Esophagus (tissue), 2 donors: ENCODE measurements at regions not wholly inside any gene's neighbourhood (a gene's known extent, or its start where the extent isn't known, plus 50 kb on each side); places are given as distances from the start of the nearest gene placed in this dataset.

Source experiments
- H3K27ac ChIP-seq, 2 donors: one replicate each; pipeline ENCODE4 v1.5.1; 2013; ENCODE audit warnings: low read depth in 2 of 2, mild to moderate bottlenecking in 2 of 2, inconsistent platforms in 1 of 2, low read length in 1 of 2, moderate library complexity in 1 of 2
- H3K27me3 ChIP-seq, 2 donors: one replicate each; pipeline ENCODE4 v1.6.1; 2013; ENCODE audit warnings: low read length in 2 of 2, control low read depth in 1 of 2, mild to moderate bottlenecking in 1 of 2; ENCODE audit not compliant: insufficient read depth in 2 of 2, control insufficient read depth in 1 of 2
- H3K36me3 ChIP-seq, 2 donors: one replicate each; pipeline ENCODE4 v1.6.1; 2013; ENCODE audit warnings: low read length in 1 of 2; ENCODE audit not compliant: control insufficient read depth in 2 of 2, insufficient read depth in 2 of 2
- H3K4me1 ChIP-seq, 2 donors: one replicate each; pipeline ENCODE4 v1.6.1; 2013; ENCODE audit warnings: low read length in 1 of 2; ENCODE audit not compliant: control insufficient read depth in 2 of 2, insufficient read depth in 2 of 2
- H3K4me3 ChIP-seq, 2 donors: one replicate each; pipeline ENCODE4 v1.5.1; 2013; ENCODE audit warnings: low read length in 2 of 2, mild to moderate bottlenecking in 2 of 2, low read depth in 1 of 2, moderate library complexity in 1 of 2
- H3K9me3 ChIP-seq, 2 donors: one replicate each; pipeline ENCODE4 v1.6.1; 2013; ENCODE audit warnings: mild to moderate bottlenecking in 2 of 2, low read depth in 1 of 2, low read length in 1 of 2, moderate library complexity in 1 of 2; ENCODE audit not compliant: control insufficient read depth in 2 of 2, insufficient read depth in 1 of 2
- WGBS, 2 donors: extraction: QIAGEN DNeasy Blood & Tissue Kit; methylation state at CpG; one replicate each; pipeline ENCODE4 v1.1.7; 2013; 5-methylcytosine and 5-hydroxymethylcytosine counted together
- donor health status: healthy with polysubstance abuse.
- donor health status: Bipolar disorder and iron deficiency.

DNA sequence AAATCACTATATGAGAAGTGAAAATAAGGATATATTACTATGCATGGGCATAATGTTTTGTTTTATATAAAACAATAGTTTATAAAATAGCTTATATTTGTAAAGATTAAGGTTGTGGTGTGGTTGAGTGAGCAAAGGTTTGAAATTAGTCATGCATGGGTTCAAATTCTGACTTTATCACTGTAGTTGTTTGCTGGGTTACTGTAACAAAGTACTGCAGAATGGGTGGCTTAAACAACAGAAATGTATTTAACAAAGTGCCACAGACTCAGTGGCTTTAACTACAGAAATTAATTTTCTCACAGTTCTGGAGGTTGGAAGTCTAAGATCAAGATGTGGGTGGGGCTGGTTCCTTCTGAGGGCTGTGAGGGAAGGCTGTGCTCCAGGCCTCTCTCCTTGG is 184.8 kb upstream of the THRB start:
- no peaks in the 10 kb centered on the region for H3K36me3 ChIP-seq
- H3K27me3 ChIP-seq = no peaks in the 10 kb centered on the region
- no peaks in the 10 kb centered on the region for H3K9me3 ChIP-seq
- no peaks in the 10 kb centered on the region for H3K4me1 ChIP-seq
- no peak overlapping the region for H3K4me3 ChIP-seq
- H3K27ac ChIP-seq = no peak overlapping the region

DNA sequence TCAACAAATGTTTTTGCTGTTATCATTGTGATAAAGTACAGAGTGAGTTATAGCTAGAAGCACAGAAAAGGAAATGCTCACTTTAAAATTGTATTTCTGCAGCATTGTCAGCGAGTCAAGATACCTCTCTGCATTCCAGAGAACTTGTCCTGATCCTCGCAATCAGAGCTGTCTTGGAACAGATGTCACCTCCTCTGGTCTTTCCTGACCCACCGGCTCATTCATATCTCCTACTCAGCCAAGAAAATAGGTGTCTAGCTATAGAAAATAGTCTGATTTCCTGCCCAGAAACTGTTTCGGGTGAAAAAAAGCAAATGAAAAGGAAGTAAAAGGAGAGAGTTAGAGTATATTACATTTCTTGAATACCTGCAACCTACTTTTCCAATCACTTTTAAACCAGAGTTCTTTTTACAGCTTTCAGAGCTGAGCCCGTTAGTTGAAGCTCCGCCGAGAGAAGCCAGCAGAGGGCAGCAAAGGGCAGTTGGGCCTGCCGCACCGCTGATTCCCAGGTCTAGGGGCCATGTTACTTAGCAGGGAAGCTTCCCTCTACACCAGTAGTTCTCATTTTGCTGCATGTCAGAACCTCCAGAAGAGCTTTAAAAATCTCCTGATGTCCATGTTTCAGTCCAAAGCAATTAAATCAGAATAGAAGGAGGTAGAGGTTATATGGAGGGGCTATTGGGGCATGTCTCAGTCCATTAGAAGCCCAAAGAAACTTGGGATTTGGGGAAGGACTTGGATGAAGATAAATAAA is 185.7 kb upstream of the THRB start:
- no peak overlapping the region for H3K27ac ChIP-seq
- H3K4me1 ChIP-seq = no peaks in the 10 kb centered on the region
- H3K36me3 ChIP-seq = no peaks in the 10 kb centered on the region
- no peak overlapping the region for H3K4me3 ChIP-seq
- WGBS, 2 donors = 50 to 51% methylated on average over 9 of the region's 9 CpGs
- H3K27me3 ChIP-seq = no peaks in the 10 kb centered on the region
- no peaks in the 10 kb centered on the region for H3K9me3 ChIP-seq

DNA sequence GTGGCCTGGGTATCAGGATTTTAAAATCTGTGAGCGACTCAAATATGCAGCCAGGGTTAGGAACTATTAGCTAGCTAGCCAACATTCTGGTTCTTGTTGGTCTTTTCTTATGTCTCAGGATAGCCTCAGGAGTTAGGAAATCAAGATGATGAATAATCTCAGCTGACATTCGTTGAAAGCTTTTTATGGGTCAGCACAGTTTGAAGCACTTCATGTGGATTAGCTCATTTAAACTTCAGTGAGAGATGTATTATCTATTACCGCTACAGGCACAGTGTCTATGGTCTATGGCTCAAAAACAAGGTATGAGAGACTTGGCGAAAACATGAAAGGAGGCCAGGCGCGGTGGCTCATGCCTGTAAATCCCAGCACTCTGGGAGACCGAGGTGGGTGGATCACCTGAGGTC is 187.5 kb upstream of the THRB start:
- no peaks in the 10 kb centered on the region for H3K9me3 ChIP-seq
- WGBS, 2 donors = 55 to 63% methylated on average over 7 of the region's 7 CpGs
- no peaks in the 10 kb centered on the region for H3K4me1 ChIP-seq
- no peak overlapping the region for H3K27ac ChIP-seq
- no peak overlapping the region for H3K4me3 ChIP-seq
- no peaks in the 10 kb centered on the region for H3K27me3 ChIP-seq
- no peaks in the 10 kb centered on the region for H3K36me3 ChIP-seq

DNA sequence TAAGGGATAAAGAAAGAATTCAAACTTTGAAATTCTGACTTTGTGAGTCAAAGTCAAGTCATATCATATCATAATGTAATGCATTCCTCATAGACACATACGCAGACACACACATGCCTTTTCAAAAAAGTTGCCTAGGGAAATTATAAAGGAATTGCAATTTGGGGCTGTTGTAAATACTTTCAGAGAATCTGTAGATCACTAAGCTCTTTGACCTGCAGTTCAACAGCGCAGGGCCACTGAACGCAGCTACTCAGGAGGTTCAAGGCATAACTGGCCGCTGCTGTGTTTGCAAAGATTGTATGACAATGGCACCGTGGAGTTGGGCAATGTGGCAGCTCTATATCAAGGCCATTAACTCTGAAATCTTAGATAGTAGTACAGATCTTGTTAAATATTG is 188.4 kb upstream of the THRB start:
- no peak overlapping the region for H3K27ac ChIP-seq
- H3K4me3 ChIP-seq = no peak overlapping the region
- H3K36me3 ChIP-seq = no peaks in the 10 kb centered on the region
- no peaks in the 10 kb centered on the region for H3K27me3 ChIP-seq
- no peaks in the 10 kb centered on the region for H3K4me1 ChIP-seq
- H3K9me3 ChIP-seq = no peaks in the 10 kb centered on the region
- WGBS, 2 donors = 67 to 77% methylated on average over 5 of the region's 5 CpGs

GRCh38 chr3:24683633-24684384 is 189.2 kb upstream of the THRB start:
- H3K9me3 ChIP-seq = no peaks in the 10 kb centered on the region
- no peak overlapping the region for H3K27ac ChIP-seq
- no peaks in the 10 kb centered on the region for H3K27me3 ChIP-seq
- no peaks in the 10 kb centered on the region for H3K4me1 ChIP-seq
- no peak overlapping the region for H3K4me3 ChIP-seq
- no peaks in the 10 kb centered on the region for H3K36me3 ChIP-seq
- WGBS, 2 donors = 24 to 31% methylated on average over 6 of the region's 6 CpGs

- Histone ChIP-seq H3K27me3 (no peaks in the 10 kb centered on the region), H3K4me3 (no peak overlapping the region), H3K27ac (no peak overlapping the region), H3K36me3 (no peaks in the 10 kb centered on the region), H3K9me3 (no peaks in the 10 kb centered on the region), H3K4me1 (no peaks in the 10 kb centered on the region)
- 82 to 86% methylated on average over 6 of the region's 6 CpGs for WGBS, 2 donors
Observed at GRCh38 chr3:24684506-24685023, 189.9 kb upstream of the THRB start.

DNA sequence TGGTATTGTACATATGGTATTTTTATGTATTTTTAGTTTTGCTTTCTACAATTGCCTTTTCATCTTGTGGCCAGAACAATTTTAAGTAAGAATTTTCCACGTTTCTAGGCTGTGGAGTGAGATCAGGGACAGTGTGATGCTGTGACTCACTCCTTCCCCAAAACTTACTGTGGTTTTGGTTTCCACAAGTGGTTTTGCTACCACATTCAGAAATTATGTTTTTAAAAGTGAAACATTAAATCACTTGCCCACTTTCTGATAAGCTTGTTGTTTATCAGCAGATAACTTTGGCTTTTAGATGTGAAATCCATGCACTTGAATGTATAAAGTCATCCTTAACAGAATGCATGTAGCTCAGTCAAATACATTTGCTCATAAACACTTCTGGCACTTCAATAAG is 192.2 kb upstream of the THRB start:
- Histone ChIP-seq H3K9me3 (no peaks in the 10 kb centered on the region), H3K27me3 (no peaks in the 10 kb centered on the region), H3K4me1 (no peaks in the 10 kb centered on the region), H3K36me3 (no peaks in the 10 kb centered on the region), H3K27ac (no peak overlapping the region), H3K4me3 (no peak overlapping the region)
- WGBS, 2 donors = 27 to 30% methylated on average over 1 of the region's 1 CpG

GRCh38 chr3:24687671-24688070 is 193.0 kb upstream of the THRB start:
- WGBS, 2 donors = 91 to 92% methylated on average over 7 of the region's 7 CpGs
- Histone ChIP-seq H3K4me3 (no peak overlapping the region), H3K4me1 (no peaks in the 10 kb centered on the region), H3K27me3 (no peaks in the 10 kb centered on the region), H3K27ac (no peak overlapping the region), H3K9me3 (no peaks in the 10 kb centered on the region), H3K36me3 (no peaks in the 10 kb centered on the region)

DNA sequence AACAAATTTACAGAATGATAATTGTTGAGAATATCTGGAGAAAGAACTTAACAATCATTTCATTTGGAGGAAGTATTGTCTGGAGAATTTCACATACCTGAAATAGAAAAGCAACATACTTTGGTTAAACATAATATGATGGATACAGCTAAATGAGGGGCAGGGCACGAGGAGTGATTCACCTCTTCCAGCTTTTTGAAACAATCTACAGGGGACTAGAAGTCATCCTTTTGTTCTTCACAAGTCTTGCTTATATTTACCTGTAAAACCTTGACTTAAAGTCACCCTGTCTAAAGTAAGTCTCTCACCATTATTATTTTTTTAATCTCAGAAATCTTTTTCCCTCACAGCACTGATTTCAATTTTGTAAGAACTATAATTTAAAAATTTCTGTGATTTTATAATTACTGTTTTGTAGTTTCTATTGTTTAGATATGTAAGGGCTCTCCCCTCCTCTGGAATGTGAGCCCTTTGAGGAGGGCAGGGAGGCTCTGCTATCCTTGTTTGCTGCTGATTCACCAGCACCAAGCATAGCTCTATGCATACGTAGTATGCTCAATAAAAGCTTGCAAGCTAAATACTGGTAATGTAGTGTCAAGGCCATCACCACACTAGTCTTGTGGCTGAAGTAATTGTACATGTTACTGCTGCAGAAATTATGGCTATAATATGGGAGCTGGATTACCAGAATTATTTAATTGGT is 193.9 kb upstream of the THRB start:
- no peak overlapping the region for H3K27ac ChIP-seq
- H3K27me3 ChIP-seq = no peaks in the 10 kb centered on the region
- 59 to 64% methylated on average over 2 of the region's 2 CpGs for WGBS, 2 donors
- no peaks in the 10 kb centered on the region for H3K36me3 ChIP-seq
- no peak overlapping the region for H3K4me3 ChIP-seq
- no peaks in the 10 kb centered on the region for H3K9me3 ChIP-seq
- no peaks in the 10 kb centered on the region for H3K4me1 ChIP-seq
